ENCODE measurements at regions not wholly inside any gene's neighbourhood (a gene's known extent, or its start where the extent isn't known, plus 50 kb on each side); places are given as distances from the start of the nearest gene placed in this dataset.

DNA sequence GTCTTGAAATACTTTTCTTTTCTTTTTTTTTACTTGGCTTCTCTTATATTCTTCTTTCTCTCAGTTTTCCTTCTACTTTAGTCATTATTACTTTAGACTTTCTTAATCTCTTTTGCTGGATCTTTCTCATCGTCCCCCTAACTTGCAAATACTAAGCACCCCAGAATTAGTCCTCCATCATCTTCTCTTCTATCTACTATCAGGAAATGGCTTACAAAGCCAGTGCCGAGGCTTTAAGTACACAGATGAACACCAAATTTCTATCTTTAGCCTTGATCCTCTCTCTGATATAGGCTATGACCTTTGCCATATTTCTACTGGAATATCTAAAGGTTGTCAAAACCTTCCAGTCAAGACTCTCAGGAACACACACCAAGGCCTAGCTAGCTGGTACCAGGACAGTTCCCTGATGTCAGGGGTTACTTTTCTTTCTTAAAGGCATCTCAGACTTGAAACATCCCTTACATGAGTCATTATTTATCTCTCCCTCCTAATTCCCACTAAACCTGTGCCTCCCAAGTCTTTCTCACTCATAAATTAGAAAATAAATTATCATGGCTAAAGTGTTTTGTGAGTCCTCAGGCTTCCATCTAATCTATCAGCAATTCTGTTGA is 278.6 kb upstream of the TCF21 start:
- no peaks in the 10 kb centered on the region for H3K4me1 Mint-ChIP-seq (ENCODE audit: low read depth, unreplicated experiment)
- intact Hi-C loops (cut with micrococcal nuclease; ENCODE audit: unreplicated experiment), result no loop called here
- Histone ChIP-seq H3K4me1 (peaks cover 33% of the 10 kb centered on the region), H3K36me3 (ENCODE audit: control insufficient read depth, insufficient read depth, low read length) (no peaks in the 10 kb centered on the region), H3K4me3 (ENCODE audit: low read depth, low read length) (no peak overlapping the region), H3K9me3 (no peaks in the 10 kb centered on the region), H3K27me3 (replicated peaks; ENCODE audit: control insufficient read depth, insufficient read depth, low read length) (no peaks in the 10 kb centered on the region)
- ChIA-PET POLR2A (no interaction called here), CTCF (interaction anchor here (1.0 kb wide), 1 partner anchor 41 kb away, joined by 4 read pairs; no protein-coding TSS in a partner anchor)
- no peaks in the 10 kb centered on the region for H3K36me3 Mint-ChIP-seq (ENCODE audit: insufficient read depth, unreplicated experiment)
- TF ChIP-seq, protein P1, sequence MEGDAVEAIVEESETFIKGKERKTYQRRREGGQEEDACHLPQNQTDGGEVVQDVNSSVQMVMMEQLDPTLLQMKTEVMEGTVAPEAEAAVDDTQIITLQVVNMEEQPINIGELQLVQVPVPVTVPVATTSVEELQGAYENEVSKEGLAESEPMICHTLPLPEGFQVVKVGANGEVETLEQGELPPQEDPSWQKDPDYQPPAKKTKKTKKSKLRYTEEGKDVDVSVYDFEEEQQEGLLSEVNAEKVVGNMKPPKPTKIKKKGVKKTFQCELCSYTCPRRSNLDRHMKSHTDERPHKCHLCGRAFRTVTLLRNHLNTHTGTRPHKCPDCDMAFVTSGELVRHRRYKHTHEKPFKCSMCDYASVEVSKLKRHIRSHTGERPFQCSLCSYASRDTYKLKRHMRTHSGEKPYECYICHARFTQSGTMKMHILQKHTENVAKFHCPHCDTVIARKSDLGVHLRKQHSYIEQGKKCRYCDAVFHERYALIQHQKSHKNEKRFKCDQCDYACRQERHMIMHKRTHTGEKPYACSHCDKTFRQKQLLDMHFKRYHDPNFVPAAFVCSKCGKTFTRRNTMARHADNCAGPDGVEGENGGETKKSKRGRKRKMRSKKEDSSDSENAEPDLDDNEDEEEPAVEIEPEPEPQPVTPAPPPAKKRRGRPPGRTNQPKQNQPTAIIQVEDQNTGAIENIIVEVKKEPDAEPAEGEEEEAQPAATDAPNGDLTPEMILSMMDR (IDR thresholded peaks at IDR 0.05; ENCODE audit: insufficient read depth in 1 of 2, low read depth in 1 of 2, low read length in 1 of 2, severe bottlenecking in 1 of 2, unreplicated experiment in 1 of 2), result no peak
- no peak for DNase-seq
- H3K27me3 Mint-ChIP-seq (ENCODE audit: insufficient read depth, unreplicated experiment), result no peaks in the 10 kb centered on the region
- BruUV-seq (replicated peaks), result TSS peak; percentile 84
- no peaks in the 10 kb centered on the region for H3K9me3 Mint-ChIP-seq (ENCODE audit: unreplicated experiment)
- no peak overlapping the region for H3K27ac Mint-ChIP-seq (ENCODE audit: unreplicated experiment)
- no peak overlapping the region for H3K4me3 Mint-ChIP-seq (ENCODE audit: unreplicated experiment)

DNA sequence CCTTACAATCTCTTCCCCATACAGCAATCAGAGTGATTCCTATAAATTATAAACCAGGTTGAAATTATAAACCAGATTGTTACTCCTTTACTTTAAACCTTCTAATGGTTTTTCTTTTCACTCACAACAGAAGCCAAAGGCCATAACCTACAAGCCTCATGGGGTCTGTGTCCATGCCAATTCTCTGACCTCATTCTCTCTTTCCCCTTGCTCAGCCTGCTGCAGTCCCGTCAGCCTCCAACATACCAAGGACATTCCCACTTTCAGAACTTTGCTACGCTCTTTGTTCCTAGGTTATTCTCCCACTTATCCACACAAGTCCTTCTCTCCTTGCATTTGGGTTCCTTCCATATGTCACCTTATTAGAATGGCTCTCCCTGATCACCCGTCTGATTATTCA is 277.9 kb upstream of the TCF21 start:
- intact Hi-C loops (cut with micrococcal nuclease; ENCODE audit: unreplicated experiment), result no loop called here
- no TSS peak for BruUV-seq (replicated peaks)
- no peaks in the 10 kb centered on the region for H3K9me3 Mint-ChIP-seq (ENCODE audit: unreplicated experiment)
- no peaks in the 10 kb centered on the region for H3K9me3 ChIP-seq
- no peaks in the 10 kb centered on the region for H3K27me3 Mint-ChIP-seq (ENCODE audit: insufficient read depth, unreplicated experiment)
- no peaks in the 10 kb centered on the region for H3K36me3 Mint-ChIP-seq (ENCODE audit: insufficient read depth, unreplicated experiment)
- H3K36me3 ChIP-seq (ENCODE audit: control insufficient read depth, insufficient read depth, low read length), result no peaks in the 10 kb centered on the region
- TF ChIP-seq, protein P1 (IDR thresholded peaks at IDR 0.05; ENCODE audit: insufficient read depth in 1 of 2, low read depth in 1 of 2, low read length in 1 of 2, severe bottlenecking in 1 of 2, unreplicated experiment in 1 of 2), result no peak
- no peaks in the 10 kb centered on the region for H3K27me3 ChIP-seq (replicated peaks; ENCODE audit: control insufficient read depth, insufficient read depth, low read length)
- H3K4me3 ChIP-seq (ENCODE audit: low read depth, low read length), result no peak overlapping the region
- no peak overlapping the region for H3K4me3 Mint-ChIP-seq (ENCODE audit: unreplicated experiment)
- ChIA-PET CTCF (no interaction called here), POLR2A (no interaction called here)
- no peak for DNase-seq
- peaks cover 33% of the 10 kb centered on the region for H3K4me1 ChIP-seq
- H3K4me1 Mint-ChIP-seq (ENCODE audit: low read depth, unreplicated experiment), result no peaks in the 10 kb centered on the region
- H3K27ac Mint-ChIP-seq (ENCODE audit: unreplicated experiment), result no peak overlapping the region

DNA sequence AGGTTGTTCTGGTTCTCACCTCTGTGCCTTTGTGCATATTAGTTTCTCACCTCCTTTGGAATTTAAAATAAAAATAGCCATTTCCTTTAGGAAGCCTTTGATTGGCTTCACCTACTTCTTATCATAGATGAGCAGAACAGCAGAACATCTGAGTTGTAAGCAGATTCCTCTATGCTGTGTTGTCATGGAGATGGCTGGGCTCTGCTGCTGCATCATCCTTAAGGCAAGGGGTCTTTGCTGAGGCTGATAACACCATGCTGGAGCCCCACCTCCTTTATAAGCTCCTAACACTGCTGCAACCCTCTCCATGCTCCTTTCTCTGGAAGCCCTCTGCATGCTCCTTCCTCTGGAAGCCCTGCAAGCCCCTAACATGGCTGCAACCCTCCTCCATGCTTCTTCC is 276.5 kb upstream of the TCF21 start:
- Mint-ChIP-seq H3K36me3 (ENCODE audit: insufficient read depth, unreplicated experiment) (no peaks in the 10 kb centered on the region), H3K4me1 (ENCODE audit: low read depth, unreplicated experiment) (no peaks in the 10 kb centered on the region), H3K9me3 (ENCODE audit: unreplicated experiment) (peaks cover 5% of the 10 kb centered on the region), H3K27ac (ENCODE audit: unreplicated experiment) (no peak overlapping the region), H3K27me3 (ENCODE audit: insufficient read depth, unreplicated experiment) (no peaks in the 10 kb centered on the region), H3K4me3 (ENCODE audit: unreplicated experiment) (no peak overlapping the region)
- no peaks in the 10 kb centered on the region for H3K9me3 ChIP-seq
- BruUV-seq (replicated peaks), result no TSS peak
- H3K4me1 ChIP-seq, result peaks cover 33% of the 10 kb centered on the region
- intact Hi-C loops (cut with micrococcal nuclease; ENCODE audit: unreplicated experiment), result no loop called here
- ChIA-PET POLR2A (no interaction called here), CTCF (no interaction called here)
- no peaks in the 10 kb centered on the region for H3K27me3 ChIP-seq (replicated peaks; ENCODE audit: control insufficient read depth, insufficient read depth, low read length)
- no peaks in the 10 kb centered on the region for H3K36me3 ChIP-seq (ENCODE audit: control insufficient read depth, insufficient read depth, low read length)
- no peak overlapping the region for H3K4me3 ChIP-seq (ENCODE audit: low read depth, low read length)
- DNase-seq, result no peak
- TF ChIP-seq, protein P1 (IDR thresholded peaks at IDR 0.05; ENCODE audit: insufficient read depth in 1 of 2, low read depth in 1 of 2, low read length in 1 of 2, severe bottlenecking in 1 of 2, unreplicated experiment in 1 of 2), result no peak

Data from Caco-2 (cell line).